K562 (cell line): ENCODE measurements at regions not wholly inside any gene's neighbourhood (a gene's known extent, or its start where the extent isn't known, plus 50 kb on each side); places are given as distances from the start of the nearest gene placed in this dataset.

Experiments
- ATAC-seq: fragments of 200-7000 bp; cut with Tn5 transposase; 3 replicates; pipeline ENCODE4 v1.9.1; 2020; ENCODE audit warnings: moderate library complexity
- BruUV-seq: library from RNA; stranded (reverse); fragments of 400-500 nt; replicated peaks from 2 replicates; lab custom pipeline; 2021; lab: Mats Ljungman, UMichigan
- CTCF ChIA-PET: fragments of 300-600 bp; formaldehyde crosslinking; extraction: SDS; loops from one replicate; lab custom pipeline; 2021; ENCODE audit warnings: low intra/inter-chr PET ratio; lab: Yijun Ruan, JAX
- POLR2A ChIA-PET: fragments of 300-600, 350-650 bp; sonication (Branson Sonifier 250); formaldehyde crosslinking; extraction: SDS; loops from one replicate; lab custom pipeline; 2021; ENCODE audit warnings: antibody characterized with exemption, inconsistent platforms; lab: Yijun Ruan, JAX
- DNase-seq, 4 experiments: peaks; one replicate each; pipeline versions ENCODE4 v3.0.0 to v3.0.0-alpha.2; 2011 to 2018; ENCODE audit warnings: low spot score in 3 of 4, mixed read lengths in 3 of 4; ENCODE audit errors: extremely low read depth in 1 of 4
- FAIRE-seq: peaks from 2 replicates; lab custom pipeline; 2011; peaks lifted over from hg19 to GRCh38; lab: Jason Lieb, UNC
- H2AFZ ChIP-seq: 2 replicates; pipeline ENCODE4 v1.6.0; 2011; ENCODE audit warnings: low read depth, low read length, control low read depth, inconsistent platforms
- H3K27ac ChIP-seq: fragments of 200-600 bp; 3 replicates; pipeline ENCODE4 v1.8.0; 2011; ENCODE audit warnings: low read depth, mild to moderate bottlenecking, control low read depth, inconsistent platforms, low read length, moderate library complexity, mixed read lengths; ENCODE audit errors: extremely low read depth
- H3K27me3 ChIP-seq, 2 experiments: fragments of 300-600 bp in 1 of 2; 2 replicates in 1 of 2; 3 replicates in 1 of 2; pipeline versions ENCODE4 v1.6.0 to v1.8.0; 2011; ENCODE audit warnings: inconsistent platforms in 2 of 2, low read length in 2 of 2, mild to moderate bottlenecking in 1 of 2, mixed read lengths in 1 of 2, moderate library complexity in 1 of 2; ENCODE audit not compliant: control insufficient read depth in 2 of 2, insufficient read depth in 2 of 2
- H3K36me3 ChIP-seq: fragments of 300-600 bp; 3 replicates; pipeline ENCODE4 v1.8.0; 2011; ENCODE audit warnings: mild to moderate bottlenecking, low read length, inconsistent platforms; ENCODE audit not compliant: control insufficient read depth, insufficient read depth
- H3K4me1 ChIP-seq, 2 experiments: fragments of 200-600 bp in 1 of 2; replicated peaks in 1 of 2; 2 replicates in 1 of 2; 3 replicates in 1 of 2; pipeline versions ENCODE4 v1.5.1 to v1.8.0; 2011; ENCODE audit warnings: inconsistent platforms in 2 of 2, low read length in 2 of 2, mild to moderate bottlenecking in 1 of 2, mixed read lengths in 1 of 2, moderate library complexity in 1 of 2; ENCODE audit not compliant: control insufficient read depth in 2 of 2, insufficient read depth in 2 of 2
- H3K4me2 ChIP-seq: 2 replicates; pipeline ENCODE4 v1.6.1; 2011; ENCODE audit warnings: low read length, control low read depth, inconsistent platforms, mixed read lengths; ENCODE audit not compliant: insufficient read depth
- H3K4me3 ChIP-seq: fragments of 200-600 bp; sonication (generic), shearing (Covaris generic); 2 replicates; pipeline ENCODE4 v1.5.1; 2016; ENCODE audit warnings: control low read depth, inconsistent platforms
- H3K79me2 ChIP-seq: fragments of 200-600 bp; 3 replicates; pipeline ENCODE4 v1.8.0; 2011; ENCODE audit warnings: low read length, inconsistent platforms; ENCODE audit not compliant: control insufficient read depth, insufficient read depth
- H3K9ac ChIP-seq, 2 experiments: 2 replicates each; pipeline versions ENCODE4 v1.6.0 to v1.6.1; 2011; ENCODE audit warnings: low read depth in 2 of 2, low read length in 2 of 2, control low read depth in 1 of 2, inconsistent platforms in 1 of 2, mild to moderate bottlenecking in 1 of 2, mixed read lengths in 1 of 2; ENCODE audit not compliant: insufficient read depth in 1 of 2
- H3K9me1 ChIP-seq: one replicate; pipeline ENCODE4 v1.6.0; 2011; ENCODE audit warnings: inconsistent platforms, mild to moderate bottlenecking, low read length, moderate library complexity; ENCODE audit not compliant: control insufficient read depth, insufficient read depth
- H3K9me3 ChIP-seq: replicated peaks from 2 replicates; pipeline ENCODE4 v1.5.1; 2011; ENCODE audit warnings: low read depth, low read length, inconsistent platforms; ENCODE audit not compliant: control insufficient read depth, insufficient read depth
- H4K20me1 ChIP-seq: replicated peaks from 2 replicates; pipeline ENCODE4 v1.6.1; 2011; ENCODE audit warnings: low read length, inconsistent platforms, mixed read lengths; ENCODE audit not compliant: control insufficient read depth, insufficient read depth
- BRD9 ChIP-seq: fragments of 450-650 bp; IDR thresholded peaks from 2 replicates; pipeline ENCODE4 v1.6.1; 2018; ENCODE audit warnings: low read depth; ENCODE audit not compliant: partially characterized antibody
- CBX3 ChIP-seq, 2 experiments: IDR thresholded peaks; 1 replicate in 1 of 2; 2 replicates in 1 of 2; pipeline ENCODE4 v1.6.1; 2012; ENCODE audit warnings: inconsistent platforms in 2 of 2, low read length in 2 of 2, borderline replicate concordance in 1 of 2, control low read depth in 1 of 2
- E2F6 ChIP-seq, 2 experiments: IDR thresholded peaks; 2 replicates each; pipeline ENCODE4 v1.6.1; 2011; ENCODE audit warnings: borderline replicate concordance in 1 of 2, control low read depth in 1 of 2, low read depth in 1 of 2, low read length in 1 of 2, mild to moderate bottlenecking in 1 of 2, mixed read lengths in 1 of 2, moderate library complexity in 1 of 2; ENCODE audit not compliant: insufficient read depth in 1 of 2, insufficient read length in 1 of 2, poor library complexity in 1 of 2, severe bottlenecking in 1 of 2; ENCODE audit errors: extremely low read depth in 1 of 2
- ERF ChIP-seq: fragments of 450-650 bp; formaldehyde crosslinking; IDR thresholded peaks from 2 replicates; pipeline ENCODE4 v1.4.0; 2020; ENCODE audit warnings: mild to moderate bottlenecking, mixed read lengths
- ETS1 ChIP-seq: conservative IDR thresholded peaks from 2 replicates; pipeline ENCODE4 v1.6.1; 2011; ENCODE audit warnings: low read depth, mild to moderate bottlenecking, low read length; ENCODE audit not compliant: control insufficient read depth
- FOXK2 ChIP-seq, 2 experiments: fragments of 450-650 bp; IDR thresholded peaks in 1 of 2; conservative IDR thresholded peaks in 1 of 2; 2 replicates each; pipeline ENCODE4 v1.6.1; 2016; ENCODE audit warnings: low read depth in 2 of 2, mild to moderate bottlenecking in 1 of 2
- GTF2A2 ChIP-seq: IDR thresholded peaks from 2 replicates; pipeline ENCODE4 v1.6.1; 2016; ENCODE audit warnings: mild to moderate bottlenecking, missing genetic modification characterization, missing compliant biosample characterization
- HDAC3 ChIP-seq: fragments of 450-650 bp; IDR thresholded peaks from 2 replicates; pipeline ENCODE4 v1.6.1; 2018; ENCODE audit warnings: borderline replicate concordance, mild to moderate bottlenecking, moderate library complexity; ENCODE audit not compliant: partially characterized antibody
- KDM2B ChIP-seq: fragments of 250-450 bp; sonication (Bioruptor Pico); IDR thresholded peaks from 2 replicates; pipeline ENCODE4 v1.8.0; 2021; ENCODE audit warnings: mild to moderate bottlenecking, moderate library complexity
- MCM5 ChIP-seq: fragments of 450-650 bp; IDR thresholded peaks from 2 replicates; pipeline ENCODE4 v1.6.1; 2016; ENCODE audit warnings: low read depth
- MEF2A ChIP-seq: IDR thresholded peaks from 2 replicates; pipeline ENCODE4 v1.6.1; 2011; ENCODE audit warnings: low read depth, mild to moderate bottlenecking, low read length, moderate library complexity; ENCODE audit not compliant: control insufficient read depth
- NCOA1 ChIP-seq: fragments of 450-650 bp; IDR thresholded peaks from 2 replicates; pipeline ENCODE4 v1.6.1; 2016; ENCODE audit warnings: low read depth
- PCBP2 ChIP-seq: fragments of 200-400 bp; formaldehyde crosslinking; IDR thresholded peaks from 2 replicates; pipeline ENCODE4 v1.6.1; 2018; ENCODE audit warnings: low read length, low read depth, mild to moderate bottlenecking, moderate library complexity; ENCODE audit not compliant: poor library complexity, severe bottlenecking
- SMC3 ChIP-seq: conservative IDR thresholded peaks from 2 replicates; pipeline ENCODE4 v1.6.1; 2011; ENCODE audit warnings: low read depth, low read length, improper control_type of control experiment; ENCODE audit not compliant: insufficient read depth
- ZEB2 ChIP-seq: fragments of 450-650 bp; IDR thresholded peaks from 2 replicates; pipeline ENCODE4 v1.6.1; 2016
- ZNF165 ChIP-seq: fragments of 250-450 bp; sonication (Bioruptor Pico); IDR thresholded peaks from 2 replicates; pipeline ENCODE4 v1.4.0; 2020; ENCODE audit warnings: borderline replicate concordance
- ZNF232 ChIP-seq: sonication (generic); formaldehyde crosslinking; IDR thresholded peaks from 2 replicates; pipeline ENCODE4 v1.8.0; 2022; ENCODE audit warnings: mild to moderate bottlenecking, missing genetic modification reagents
- ZNF354B ChIP-seq: fragments of 250-450 bp; sonication (Bioruptor Pico); IDR thresholded peaks from 2 replicates; pipeline ENCODE4 v1.4.0; 2020
- WGBS: fragments of 100-300 bp; shearing (Covaris generic); methylation state at CpG from one replicate; pipeline ENCODE4 v1.1.6; 2016; ENCODE audit warnings: low coverage, mixed read lengths; ENCODE audit not compliant: insufficient coverage; ENCODE audit errors: missing lambda C conversion rate; 5-methylcytosine and 5-hydroxymethylcytosine counted together
- in situ Hi-C: fragments of 300-500 bp; cut with MboI; formaldehyde crosslinking; loops from 4 replicates; pipeline ENCODE4 v1.15.0; 2018; ENCODE audit warnings: inconsistent platforms, mixed read lengths
- intact Hi-C: fragments of 100-400 bp; cut with micrococcal nuclease; formaldehyde crosslinking; loops from 2 replicates; pipeline ENCODE4 v1.14.2; 2022
- TF ChIP-seq, protein P1 (sequence below): fragments of 450-650 bp; IDR thresholded peaks from 2 replicates; pipeline ENCODE4 v1.6.1; 2016

DNA sequence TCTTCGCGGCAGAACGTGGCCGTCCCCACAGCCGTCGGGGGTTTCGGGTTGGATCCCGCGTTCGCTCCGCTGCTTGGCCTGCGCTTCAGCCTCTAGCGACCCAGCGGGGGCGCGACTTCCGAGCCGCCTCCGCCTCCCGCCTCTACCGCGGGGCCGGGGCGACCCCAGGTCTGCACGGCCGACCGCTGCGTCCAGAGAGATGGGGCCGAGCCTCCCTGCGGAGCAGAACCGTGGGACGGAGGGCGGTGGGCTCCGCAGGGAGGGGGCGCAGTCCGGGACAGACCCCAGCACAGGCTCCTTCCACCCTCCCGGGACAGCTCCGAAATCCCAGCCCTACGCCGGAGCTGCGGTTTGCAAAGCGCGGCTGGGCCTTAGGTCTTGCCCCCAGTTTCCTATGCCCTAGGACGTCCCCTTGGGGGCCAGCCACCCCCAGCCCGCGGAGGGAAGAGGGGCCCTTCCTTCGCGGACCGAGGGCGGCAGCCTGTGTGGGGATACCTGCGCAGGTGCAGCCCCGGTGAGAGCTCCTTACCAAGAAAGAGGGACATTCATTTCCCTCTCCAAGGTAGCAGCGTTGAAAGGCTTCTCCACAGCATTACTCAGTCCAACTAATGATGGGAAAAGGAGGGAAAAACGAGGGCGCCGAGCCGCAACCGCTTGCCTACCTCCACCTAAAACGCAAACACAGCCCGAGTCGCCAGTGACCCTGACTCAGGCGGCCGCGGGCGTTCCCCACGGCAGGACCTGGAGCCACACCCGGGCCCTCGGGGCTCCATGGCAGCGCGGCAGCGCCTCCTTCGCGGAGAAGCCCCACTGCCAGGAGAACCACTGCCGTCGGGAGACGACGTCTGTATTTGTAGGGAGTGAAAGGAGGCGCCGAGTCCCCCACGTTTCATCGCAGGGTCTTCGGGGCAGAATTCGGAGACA is 115.7 kb downstream of the BMS1 start:
- intact Hi-C loops (no loop called here), in situ Hi-C loops (no loop called here)
- DNase-seq (no peak), ATAC-seq (0 out of 3 replicates have a peak, but pooled peaks have one; percentile 22), FAIRE-seq (no peak)
- H3K4me2 ChIP-seq, result no peak overlapping the region
- H3K9me1 ChIP-seq, result no peaks in the 10 kb centered on the region
- no peaks in the 10 kb centered on the region for H3K36me3 ChIP-seq
- H3K4me1 ChIP-seq, result peaks cover 0 to 13% of the 10 kb centered on the region in 2 experiments; a peak in 1 of 5 replicates
- H3K27me3 ChIP-seq, result peaks cover 26 to 27% of the 10 kb centered on the region in 2 experiments; a peak in 4 of 5 replicates
- BruUV-seq, result no TSS peak
- no peak overlapping the region for H2AFZ ChIP-seq
- H3K27ac ChIP-seq, result no peak overlapping the region
- no peak overlapping the region for H3K9ac ChIP-seq
- 14% methylated on average over 62 of the region's 83 CpGs for WGBS
- TF ChIP-seq ZEB2 (no peak), MCM5 (no peak), SMC3 (no peak), NCOA1 (no peak), ERF (CRISPR knock-in tag) (no peak), PCBP2 (no peak), KDM2B (no peak), BRD9 (no peak), MEF2A (no peak), E2F6 (IDR thresholded peaks at IDR 0.05; ENCODE audit: borderline replicate concordance in 1 of 2, extremely low read depth in 1 of 2, insufficient read depth in 1 of 2, insufficient read length in 1 of 2, low read depth in 1 of 2, low read length in 1 of 2, poor library complexity in 1 of 2, severe bottlenecking in 1 of 2) (no peak), CBX3 (IDR thresholded peaks at IDR 0.05; ENCODE audit: borderline replicate concordance in 1 of 2, low read length in 2 of 2) (no peak), ZNF165 (CRISPR knock-in tag) (no peak), ZNF232 (CRISPR knock-in tag) (no peak), ZNF354B (CRISPR knock-in tag) (no peak), ETS1 (no peak), GTF2A2 (tag) (no peak), FOXK2 (conservative IDR thresholded peaks at IDR 0.05 in 1 of 2, IDR thresholded peaks at IDR 0.05 in 1 of 2; ENCODE audit: low read depth in 2 of 2) (no peak), HDAC3 (no peak)
- TF ChIP-seq, protein P1, sequence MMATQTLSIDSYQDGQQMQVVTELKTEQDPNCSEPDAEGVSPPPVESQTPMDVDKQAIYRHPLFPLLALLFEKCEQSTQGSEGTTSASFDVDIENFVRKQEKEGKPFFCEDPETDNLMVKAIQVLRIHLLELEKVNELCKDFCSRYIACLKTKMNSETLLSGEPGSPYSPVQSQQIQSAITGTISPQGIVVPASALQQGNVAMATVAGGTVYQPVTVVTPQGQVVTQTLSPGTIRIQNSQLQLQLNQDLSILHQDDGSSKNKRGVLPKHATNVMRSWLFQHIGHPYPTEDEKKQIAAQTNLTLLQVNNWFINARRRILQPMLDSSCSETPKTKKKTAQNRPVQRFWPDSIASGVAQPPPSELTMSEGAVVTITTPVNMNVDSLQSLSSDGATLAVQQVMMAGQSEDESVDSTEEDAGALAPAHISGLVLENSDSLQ, result no peak
- H3K4me3 ChIP-seq, result no peak overlapping the region
- CTCF ChIA-PET, result no interaction called here
- no peaks in the 10 kb centered on the region for H4K20me1 ChIP-seq
- POLR2A ChIA-PET, result interaction anchor here (0.5 kb wide), 1 partner anchor 76 kb away, joined by 3 read pairs; no protein-coding TSS in a partner anchor
- H3K79me2 ChIP-seq, result no peaks in the 10 kb centered on the region
- H3K9me3 ChIP-seq, result no peaks in the 10 kb centered on the region
